Activated CD4-positive, CD25-positive, alpha-beta regulatory T cell treated with anti-CD3 and anti-CD28 coated beads, Interleukin-2, amount 50 U/mL, for 24 hours (primary cell): ENCODE measurements at regions not wholly inside any gene's neighbourhood (a gene's known extent, or its start where the extent isn't known, plus 50 kb on each side); places are given as distances from the start of the nearest gene placed in this dataset.

Experiments
- ATAC-seq, 2 donors: fragments of 150-1000 bp; cut with Tn5 transposase; one replicate each; pipeline ENCODE4 v1.10.0; 2021; ENCODE audit warnings: mild to moderate bottlenecking in 1 of 2, moderate library complexity in 1 of 2

DNA sequence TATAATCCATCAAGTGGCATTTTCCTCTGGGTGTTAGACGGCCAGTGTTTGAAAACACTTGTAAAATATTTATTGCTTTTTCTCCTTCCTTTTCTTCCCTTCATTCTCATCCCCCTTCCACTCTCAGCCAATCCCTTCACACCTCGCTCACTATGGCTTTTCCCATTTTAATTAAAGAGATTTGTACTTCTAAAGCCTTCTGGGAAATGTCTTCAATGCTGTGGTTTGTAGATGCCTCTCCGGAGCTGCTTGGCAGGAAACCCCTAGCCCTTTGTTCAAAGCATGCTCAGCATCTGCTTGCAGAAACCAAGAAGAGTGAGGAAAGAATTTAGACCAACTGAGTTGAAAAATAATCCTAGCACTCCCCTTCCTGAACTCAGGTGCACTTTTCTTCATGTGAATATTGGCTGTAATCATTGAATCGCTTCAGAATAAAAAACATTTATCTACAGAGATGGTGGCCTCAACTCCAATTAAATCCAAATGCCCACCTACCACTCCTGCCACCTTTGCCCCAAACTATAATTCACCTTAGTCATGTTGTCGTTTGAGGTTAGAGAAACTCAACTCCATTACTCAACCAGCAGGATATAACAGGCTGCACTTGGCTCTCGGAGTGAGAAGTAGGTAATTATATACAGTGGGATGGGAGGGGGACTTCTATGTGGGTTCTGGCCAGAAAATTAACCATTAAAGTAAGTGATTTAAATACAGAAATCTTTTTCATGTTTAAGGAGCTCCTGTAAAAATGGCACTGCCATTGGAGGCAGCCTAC is 659.4 kb upstream of the CAMK1G start:
- no peak for ATAC-seq

DNA sequence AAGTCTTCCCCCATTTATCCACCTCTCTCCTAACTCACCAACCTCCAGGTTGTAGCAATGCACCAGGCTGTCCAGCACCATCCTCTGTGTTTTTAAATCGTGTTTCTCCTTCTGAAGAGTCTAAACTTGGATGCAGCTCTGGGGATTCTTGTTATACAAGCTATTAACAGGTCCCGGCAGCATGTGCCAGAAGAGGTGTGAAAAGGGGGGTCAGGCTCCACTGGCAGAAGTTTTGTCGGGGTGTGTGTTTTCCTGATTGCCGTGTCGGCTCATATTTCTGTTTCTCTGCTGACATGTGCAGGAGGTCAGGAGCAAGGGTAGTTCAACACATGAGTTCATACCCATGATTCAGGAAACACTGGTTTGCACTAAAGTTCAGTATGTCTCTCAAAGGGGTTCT is 658.6 kb upstream of the CAMK1G start:
- ATAC-seq: no peak

DNA sequence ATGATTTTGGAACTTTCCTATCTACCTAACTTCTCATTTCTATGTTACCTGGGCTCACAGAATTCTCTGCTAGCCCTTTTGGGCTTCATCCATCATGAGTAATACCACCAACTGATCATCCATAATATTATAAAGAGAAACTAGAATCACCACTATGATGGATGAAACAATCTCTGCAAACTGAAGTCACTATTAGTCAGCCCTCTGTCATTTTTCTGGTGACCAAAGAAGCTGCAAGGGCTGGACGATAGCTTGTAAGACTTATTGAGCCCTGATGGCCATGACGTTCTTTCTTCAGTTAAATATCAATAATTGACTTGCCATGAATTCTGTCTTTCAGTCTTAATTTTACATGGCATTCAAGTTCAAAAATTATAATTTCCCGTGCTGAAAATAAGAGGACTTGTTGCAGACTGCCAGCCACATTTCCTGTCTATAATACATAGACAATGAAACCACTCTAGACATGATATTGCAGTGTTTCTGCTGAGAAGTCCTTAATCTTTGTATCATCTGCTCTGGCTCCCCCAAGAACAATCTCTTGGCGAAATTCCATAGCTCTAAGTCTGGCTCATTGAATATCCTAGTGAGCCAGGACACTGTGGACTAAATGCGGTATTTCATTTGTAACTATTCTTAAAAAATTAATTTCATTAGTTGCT is 655.0 kb upstream of the CAMK1G start:
- ATAC-seq: no peak

DNA sequence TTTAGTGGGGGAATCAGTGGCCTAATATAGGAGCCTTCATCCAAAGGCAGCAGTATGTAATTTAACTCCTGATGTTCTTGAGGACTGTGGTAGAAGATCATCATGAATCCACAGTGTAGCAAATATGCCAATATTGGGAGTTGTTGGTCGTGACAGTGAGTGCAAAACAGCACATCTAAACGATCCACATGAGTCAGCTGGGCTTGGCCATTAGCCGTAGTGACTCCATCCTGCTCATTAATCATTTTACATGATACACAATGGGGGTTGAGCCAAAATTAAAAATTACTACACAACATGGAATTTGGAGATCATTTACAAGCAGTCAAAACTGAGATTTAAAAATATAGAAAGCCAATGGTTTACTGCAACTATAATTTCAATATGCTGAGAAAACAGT is 653.9 kb upstream of the CAMK1G start:
- no peak for ATAC-seq

DNA sequence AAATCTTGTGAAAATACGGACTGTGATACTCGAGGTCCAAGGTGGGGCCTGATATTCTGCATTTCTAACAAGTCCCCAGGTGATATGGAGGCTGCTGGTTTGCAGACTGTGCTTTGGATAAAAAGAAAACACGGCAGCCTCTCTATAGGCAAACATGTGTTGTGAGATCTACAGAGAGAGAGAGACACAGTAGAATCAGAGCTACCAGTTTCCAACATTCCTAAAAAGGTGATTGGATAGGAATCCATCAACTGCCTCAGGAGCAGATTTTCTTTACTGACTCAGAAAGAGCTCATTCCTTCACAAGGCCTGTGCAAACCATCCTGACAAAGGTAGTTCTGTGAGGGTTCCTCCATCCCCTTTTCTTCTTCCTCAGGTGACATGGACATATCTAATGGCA is 651.6 kb upstream of the CAMK1G start:
- ATAC-seq: no peak

DNA sequence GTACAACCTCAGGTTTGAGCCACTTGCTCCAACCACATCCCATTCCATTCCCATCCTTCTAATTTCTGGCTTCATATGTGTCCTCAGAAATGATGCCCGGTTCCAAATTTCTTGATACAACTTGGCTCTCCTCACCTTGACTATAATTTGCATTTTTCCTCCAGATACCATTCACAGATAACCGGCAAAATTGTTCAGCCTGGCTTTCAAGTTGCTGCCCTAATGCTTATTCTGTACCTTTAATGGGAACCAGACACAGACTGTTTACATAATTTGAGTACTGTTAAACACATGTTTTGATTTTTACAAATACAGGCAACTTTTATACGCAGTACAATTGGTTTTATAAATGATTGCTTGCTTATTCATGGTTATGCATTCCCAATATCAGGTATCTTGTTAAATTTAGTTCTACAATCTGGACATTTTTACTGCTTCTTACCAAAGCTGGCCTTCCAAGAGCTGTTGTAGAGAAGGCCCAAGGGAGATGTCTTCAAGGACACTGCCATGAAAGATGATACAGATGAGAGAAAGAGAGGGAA is 649.5 kb upstream of the CAMK1G start:
- ATAC-seq: no peak

DNA sequence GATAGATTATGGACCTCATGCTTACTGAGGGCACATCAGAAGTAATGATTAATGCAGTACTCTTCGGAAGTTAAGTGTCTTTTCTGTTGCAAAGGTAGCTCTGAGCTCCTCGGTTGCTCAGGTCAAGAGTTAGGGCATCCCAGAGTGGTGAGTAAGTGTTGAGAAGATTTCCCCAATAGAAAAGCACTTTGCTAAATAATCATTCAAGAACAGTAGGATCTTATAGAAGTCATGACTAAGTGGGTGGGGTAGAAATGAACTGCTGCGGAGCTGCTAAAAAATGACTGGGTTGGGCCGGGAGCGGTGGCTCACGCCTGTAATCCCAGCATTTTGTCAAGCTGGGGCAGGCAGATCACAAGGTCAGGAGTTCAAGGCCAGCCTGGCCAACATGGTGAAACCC is 648.6 kb upstream of the CAMK1G start:
- ATAC-seq: no peak

DNA sequence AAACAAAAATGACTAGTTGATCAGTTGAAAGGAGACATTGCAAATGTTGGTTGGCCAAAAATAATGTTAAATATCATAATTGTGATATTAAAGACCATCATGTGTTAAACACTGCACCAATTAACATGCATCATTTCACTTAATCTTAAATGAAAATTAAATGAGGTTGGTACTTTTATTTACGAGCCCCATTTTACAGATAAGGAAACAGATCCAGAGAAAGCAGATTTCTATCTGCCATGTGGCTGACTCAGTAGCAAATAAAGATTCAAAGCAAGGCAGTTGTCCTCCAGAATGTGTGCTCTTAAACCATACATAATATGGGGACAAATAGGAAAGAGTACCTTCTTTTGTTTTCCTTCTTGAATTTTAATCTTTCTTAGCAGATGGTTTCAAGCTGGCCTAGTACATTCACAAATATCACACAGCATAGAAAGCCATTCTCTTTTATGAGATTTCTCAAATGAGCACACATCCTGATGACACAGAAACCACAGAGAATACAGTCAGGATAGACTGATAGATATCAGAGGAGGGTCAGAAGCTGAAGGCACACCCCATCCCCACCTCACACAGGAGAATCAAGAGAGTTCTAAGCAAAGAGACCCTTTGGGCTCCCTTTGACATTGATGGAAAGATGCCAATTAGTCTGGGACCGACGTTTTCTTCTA is 647.9 kb upstream of the CAMK1G start:
- no peak for ATAC-seq

DNA sequence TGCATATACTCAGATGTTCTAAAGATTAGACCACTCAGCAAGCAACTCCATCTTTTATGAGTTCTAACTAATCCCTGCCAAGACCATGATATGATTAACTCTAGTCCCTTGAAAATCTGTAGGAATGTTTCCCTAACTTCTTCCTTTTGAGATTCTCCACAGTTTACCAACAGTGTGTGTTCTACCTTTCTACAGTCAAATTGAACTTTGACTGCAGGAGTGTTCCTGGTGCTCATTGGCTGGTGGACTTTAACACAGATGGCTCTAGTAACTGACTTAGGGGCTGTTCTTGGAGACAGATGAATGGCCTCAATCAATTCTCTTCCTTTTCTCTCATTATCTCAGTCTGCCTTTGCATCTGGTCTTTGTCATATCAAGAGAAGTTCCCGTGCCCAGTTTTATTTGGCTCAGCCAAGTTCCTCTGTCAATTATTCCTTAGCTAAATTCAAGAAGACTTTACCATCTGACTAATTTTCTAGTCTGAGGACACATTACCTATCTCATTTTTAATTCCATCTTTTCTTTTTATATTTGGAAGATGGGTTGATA is 643.9 kb upstream of the CAMK1G start:
- ATAC-seq: no peak

DNA sequence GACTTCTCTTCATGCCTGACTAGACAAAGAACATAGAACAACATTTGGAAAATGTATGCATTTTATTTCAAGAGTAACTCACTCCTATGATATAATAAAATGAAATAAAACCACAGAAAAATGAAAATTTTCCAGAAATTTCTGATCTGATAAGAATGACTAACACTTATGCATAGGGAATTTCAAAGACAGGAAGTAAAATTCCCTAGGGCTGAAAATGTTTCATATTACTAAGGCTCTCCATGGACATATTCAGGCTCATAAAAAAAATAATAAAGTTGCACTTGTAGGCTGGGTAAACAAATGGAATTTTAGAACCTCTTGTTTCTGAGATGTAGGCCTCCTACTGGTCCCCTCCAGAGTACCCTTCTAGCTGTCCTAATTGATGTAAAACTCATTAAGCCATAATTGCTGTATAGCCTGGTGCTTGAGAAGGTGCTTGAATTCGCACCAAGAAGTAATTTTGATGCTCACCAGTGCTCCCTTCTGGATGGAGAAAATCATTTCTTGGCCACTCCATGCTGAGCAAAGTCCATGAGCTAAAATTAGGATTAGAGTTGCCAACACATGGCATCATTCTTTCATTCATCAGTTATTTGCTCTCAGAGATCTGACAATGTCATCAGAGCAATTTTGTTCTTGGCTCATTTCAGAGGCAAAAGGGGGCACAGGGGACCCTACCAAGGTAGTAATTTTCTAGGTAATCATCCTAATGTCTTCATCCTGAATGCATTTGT is 641.0 kb upstream of the CAMK1G start:
- no peak for ATAC-seq

DNA sequence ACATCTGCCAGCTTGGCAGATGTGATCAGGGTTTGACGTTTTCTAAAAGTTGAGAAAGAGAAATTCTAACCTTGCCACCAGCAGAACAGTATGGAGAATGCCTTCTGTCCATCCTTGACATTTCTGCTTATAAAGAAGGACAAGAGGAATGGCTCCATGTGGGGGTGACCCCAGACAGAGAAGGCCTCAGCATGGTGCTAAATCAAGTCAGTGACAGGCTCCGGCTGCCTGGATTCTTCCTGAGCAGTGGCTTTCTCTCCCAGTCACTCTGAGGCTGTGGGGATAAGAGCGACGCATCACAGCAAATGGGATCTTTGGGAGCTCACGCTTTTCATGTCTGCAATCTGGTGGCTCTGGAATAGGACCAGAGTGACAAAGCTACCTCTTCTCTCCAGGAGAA is 640.2 kb upstream of the CAMK1G start:
- no peak for ATAC-seq

DNA sequence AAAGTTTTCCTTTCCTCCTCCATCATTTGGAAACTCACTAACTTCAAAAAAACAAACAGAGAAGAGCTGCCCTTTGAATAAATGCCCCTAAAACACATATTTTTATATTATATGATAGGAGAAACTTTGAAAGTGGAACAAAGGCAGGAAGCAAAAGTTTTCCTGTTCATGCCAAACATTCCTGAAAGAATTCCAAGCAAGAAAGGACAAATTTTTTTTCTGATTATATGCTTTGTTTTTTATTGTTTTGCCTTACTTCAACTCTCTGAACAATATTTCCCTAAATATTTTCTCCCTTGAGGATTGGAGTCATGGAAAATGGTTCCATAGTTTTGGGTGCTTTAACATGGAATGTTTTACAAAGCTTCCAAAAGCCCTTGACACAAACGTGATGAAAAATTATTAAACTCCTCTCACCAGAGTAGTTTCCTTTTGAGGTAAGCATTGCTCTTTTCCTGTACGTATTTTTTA is 638.5 kb upstream of the CAMK1G start:
- no peak for ATAC-seq

DNA sequence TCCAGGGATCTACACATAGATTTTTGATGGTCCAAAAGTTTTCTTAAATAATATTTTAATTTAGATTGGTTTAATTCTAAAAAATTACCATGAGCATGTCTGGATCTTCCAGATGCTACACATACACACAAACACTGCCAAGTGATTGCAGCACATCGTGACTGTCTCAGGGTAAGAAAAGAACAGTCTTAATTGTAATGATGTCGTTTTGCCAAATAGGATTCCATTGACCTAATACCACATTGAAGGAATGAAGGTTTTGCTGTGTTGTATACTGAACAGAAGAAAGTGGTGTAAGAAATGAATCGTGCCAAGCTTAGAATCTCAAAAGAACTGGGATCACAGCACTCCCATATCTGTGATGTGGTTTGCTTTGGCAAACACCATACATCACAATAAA is 633.3 kb upstream of the CAMK1G start:
- no peak for ATAC-seq

DNA sequence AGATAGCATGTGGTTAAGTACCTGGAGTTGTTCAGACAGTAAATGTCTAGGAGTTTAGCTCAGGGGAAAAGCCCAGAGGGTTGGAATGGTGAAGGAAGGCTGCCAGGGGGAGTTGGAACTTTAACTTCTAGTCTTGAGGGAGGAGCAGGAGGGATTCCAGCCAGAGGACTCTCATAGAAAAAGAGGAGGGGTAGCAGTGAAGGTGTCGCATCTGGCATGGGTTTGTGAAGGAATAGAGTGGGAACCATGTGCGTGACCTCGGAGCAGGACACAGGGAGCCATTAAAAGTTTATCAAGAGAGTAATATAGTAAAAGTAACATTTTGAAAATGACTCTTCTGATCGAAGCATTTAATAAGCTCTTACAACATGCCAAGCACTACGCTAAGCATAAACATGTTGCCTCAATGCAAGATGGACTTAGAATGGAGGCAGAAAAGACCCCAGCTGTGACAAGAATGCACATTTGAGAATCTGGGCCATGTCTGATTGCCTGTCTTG is 632.4 kb upstream of the CAMK1G start:
- ATAC-seq: no peak

DNA sequence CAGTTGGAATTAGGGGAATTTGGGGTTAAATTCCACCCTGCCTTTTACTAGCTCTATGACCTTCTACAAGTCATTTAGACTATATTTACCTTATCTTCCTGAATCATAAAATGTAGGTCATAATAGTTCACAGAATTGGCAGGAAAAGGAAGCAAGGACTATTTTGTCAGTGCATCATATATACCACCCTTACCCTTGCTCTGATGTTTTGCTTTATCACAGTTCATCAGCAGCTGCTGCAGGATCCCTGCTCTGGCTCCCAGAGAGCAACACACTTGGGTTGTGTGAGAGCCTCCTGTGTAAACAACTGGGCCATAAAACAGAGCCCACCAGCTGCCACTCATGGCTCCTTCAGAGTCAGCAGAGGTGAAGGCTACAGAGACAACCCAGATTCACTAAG is 631.6 kb upstream of the CAMK1G start:
- no peak for ATAC-seq

DNA sequence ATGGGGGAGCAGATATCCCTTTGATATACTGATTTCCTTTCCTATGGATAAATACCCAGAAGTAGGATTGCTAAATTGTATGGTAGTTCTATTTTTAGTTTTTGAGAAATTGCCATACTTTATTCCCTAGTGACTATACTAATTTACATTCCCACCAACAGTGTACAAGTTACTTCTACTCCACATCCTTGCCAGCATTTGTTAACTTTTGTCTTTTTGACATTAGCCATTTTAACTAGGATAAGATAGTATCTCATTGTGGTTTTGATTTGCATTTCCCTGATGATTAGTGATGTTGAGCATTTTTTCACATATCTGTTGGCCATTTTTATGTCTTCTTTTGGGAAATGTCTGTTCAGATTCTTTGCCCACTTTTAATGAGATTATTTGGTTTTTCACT is 620.6 kb upstream of the CAMK1G start:
- no peak for ATAC-seq

DNA sequence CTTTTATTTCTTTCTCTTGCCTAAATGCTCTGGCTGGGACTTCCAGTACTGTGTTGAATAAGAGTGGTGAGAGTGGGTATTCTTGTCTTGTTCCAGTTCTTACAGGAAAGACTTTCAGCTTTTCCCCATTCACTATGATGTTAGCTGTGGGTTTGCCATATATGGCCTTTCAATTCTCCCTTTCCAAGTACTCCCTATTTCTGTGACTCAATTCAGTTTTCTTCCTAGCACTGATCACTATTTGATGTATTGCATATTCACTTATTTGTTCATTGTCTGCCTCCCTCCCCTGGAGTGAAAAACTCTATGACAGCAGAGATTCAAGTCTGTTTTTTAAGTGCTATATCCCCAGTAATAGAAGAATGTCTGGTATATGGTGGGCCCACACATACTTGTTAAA is 618.2 kb upstream of the CAMK1G start:
- ATAC-seq: no peak

DNA sequence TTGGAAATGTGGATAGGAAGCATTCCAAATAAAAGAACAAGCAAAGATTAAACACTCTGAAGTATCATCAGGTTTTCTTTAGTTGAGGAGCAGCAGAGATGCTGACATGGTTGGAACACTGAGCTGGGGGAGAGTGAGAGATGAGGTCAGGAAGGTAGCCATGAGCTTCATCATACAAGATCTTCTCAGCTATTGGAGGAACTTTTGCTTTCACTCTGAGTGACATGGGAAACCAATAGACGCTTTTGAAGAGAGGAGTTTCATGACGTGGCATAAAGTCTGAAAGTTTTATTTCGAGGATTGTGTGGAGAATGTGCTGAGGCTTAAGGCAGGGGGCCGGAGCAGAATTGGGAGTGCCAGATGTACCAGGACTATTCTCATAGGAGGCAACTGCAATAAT is 616.2 kb upstream of the CAMK1G start:
- no peak for ATAC-seq

DNA sequence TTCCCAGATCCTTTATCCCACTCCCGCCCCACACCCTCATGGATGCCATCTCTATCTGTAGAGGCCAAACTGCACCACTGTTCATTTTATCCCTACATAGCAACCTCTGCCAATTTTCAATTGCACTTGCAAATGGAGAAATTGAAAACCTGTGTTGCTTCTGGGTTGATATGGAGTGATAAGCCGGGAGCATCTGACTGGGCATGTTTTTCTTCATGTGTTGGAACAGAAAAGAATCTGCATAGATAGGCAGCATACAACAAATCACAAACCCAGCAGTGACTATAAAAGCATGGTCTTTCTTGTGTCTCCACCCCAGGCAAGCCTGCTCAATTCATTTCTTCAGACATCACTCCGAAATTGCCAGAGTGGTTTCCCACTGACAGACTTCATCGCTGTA is 608.8 kb upstream of the CAMK1G start:
- no peak for ATAC-seq

DNA sequence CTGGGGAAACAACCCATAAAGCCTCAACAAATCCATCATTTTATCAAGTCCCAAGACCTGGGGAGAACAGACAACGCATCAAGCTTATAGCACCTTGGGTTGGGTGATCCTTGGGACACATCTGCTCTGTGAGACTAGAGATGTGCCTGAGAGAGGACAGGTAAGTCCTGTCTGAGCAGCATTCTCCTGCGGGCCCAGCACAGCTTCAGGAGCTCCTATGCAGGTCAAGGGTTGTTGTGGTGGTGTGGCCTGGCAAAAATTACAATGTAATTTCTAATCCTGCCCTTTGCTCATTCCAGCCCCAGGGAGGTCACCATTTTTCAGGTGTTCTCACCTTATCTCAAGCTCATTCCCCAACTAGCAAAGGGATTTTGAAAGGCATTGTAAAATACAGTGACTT is 608.1 kb upstream of the CAMK1G start:
- ATAC-seq: no peak

DNA sequence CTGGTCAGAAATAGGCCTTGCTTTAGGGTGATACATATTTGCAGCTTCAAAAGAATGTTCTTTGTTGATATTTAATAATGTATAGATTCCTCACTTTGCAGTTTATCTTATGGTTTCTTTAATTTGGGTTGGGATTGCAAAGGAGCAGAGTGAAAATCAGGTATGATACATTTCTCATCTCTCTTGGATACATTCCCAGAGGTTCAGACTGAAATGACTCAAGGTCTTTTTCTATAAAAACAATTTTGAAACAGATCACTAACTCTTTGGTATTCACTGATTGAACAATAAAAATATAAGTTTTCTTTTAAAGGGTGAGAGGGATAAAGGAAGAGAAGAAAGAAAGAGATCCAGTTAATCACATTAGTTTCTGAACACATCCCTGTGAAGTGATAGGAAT is 606.5 kb upstream of the CAMK1G start:
- no peak for ATAC-seq

DNA sequence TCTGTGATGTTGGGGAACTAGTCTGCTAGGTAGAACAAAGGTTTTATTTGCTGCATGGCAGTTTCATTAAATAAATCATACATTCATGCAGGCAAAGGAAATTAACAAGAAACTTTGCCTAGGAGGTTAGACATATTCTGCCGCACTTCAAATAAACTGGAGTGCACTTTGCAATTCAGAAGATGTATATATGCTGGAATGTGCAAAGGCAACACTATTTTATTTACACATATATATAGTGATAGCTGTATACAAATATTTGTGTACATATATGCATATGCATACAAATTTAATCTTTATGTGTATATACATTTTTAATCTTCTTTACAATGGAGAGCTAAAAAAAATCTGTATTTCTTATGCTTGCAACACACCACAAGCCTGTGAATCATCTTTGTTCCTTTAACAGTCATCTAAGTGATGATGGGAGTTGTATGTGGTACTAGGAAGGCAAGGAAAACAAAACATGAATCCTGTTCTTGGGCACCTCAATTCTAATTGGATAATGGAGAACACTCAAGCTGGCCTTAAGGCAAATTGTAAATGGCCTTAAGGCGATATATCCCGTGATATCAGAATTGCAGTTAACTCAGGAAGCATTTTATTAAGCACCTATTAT is 605.8 kb upstream of the CAMK1G start:
- no peak for ATAC-seq
